ENCODE measurements at regions not wholly inside any gene's neighbourhood (a gene's known extent, or its start where the extent isn't known, plus 50 kb on each side); places are given as distances from the start of the nearest gene placed in this dataset.

DNA sequence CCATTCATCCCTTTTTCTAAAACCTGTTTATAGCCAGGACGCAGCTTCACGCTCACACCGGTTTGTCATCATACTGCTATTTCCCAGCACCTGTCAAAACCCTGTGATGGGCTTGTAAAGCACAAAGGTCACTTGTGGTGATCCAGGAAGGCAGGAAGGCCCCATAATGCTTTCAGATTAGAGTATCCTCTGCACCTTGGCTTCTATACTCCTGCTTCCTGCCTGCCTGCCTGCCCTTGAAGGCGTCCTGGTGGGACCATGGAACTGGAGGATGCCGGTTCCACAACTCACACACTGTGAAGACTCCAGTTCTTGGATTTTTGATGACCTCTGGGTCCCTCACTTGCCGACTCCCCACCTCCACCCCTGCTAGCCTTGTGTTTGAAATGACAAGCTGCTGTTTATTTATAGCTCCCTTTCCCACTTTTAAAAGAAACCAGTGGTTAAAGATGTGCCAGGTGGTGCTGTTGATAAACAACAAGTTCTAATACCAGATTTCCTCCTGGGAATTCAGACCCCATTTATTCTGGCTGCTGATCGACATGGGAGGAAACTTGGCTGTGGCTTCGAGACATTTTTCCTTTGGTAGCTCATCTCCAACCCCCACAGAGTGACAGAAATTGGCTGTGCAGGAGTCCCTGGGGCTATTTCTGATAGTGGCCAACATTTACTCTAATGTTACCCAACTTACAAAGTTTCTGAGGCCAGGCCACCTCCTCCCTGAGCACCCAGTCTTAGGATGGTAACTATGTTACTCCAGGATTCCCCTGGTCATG, 211.5 kb downstream of the KDR start:
- no peak for DNase-seq

DNA sequence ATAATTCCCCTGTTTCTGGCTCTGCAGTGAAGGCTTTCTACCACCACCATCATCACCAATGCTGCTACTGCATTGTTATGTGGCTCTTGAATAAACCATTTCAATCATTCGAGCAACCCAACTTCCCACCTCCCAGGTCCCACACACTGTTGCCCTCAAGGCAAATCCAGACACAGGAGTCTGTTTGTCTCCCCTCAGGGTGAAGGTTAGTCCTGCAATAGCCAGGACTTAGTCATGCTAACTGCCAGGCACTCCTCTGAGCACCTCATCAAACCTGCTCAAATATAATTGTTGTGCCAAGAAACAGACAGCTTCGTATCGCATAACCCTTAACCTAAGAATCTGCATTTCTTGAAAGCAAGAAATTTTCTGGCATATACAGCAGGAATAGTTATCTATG, 213.2 kb downstream of the KDR start:
- DNase-seq = peak; percentile 78

DNA sequence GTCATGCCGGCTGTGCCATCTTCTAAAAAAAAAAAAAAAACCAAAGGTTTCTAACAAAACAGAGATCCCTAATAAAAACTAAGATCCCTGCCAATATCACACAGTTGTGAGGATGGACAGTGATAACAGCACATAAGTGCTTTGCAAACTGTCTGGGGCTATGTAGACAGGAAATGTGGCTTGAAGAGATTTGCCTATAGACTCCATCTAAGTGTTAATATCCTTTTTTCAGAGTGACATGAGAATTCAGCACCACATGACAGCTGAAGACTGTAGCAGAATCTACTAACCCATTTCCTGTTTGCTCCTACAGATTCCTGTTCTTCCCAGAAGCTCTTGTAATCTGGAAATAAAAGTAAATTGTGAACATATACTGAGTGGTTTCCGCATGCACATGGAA, 215.4 kb downstream of the KDR start:
- no peak for DNase-seq

DNA sequence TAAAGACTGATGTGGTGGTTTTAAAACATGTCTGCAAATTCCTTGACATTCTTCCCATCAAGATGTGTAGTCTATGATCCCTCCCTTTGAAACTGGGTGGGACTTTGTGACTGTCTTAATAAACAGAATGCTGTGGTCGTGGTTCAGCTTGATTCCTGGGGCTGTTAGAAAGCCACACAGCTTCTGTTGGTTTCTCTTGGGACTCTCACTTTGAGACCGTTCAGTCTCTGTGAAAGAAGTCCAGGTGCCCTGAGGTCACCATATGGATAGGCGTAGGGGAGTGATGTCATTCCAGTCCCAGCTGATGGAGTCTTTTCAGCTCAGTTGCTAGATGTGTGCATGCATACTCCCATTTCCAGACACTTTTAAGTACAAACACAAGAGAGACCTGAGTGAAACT, 216.6 kb downstream of the KDR start:
- DNase-seq = no peak

DNA sequence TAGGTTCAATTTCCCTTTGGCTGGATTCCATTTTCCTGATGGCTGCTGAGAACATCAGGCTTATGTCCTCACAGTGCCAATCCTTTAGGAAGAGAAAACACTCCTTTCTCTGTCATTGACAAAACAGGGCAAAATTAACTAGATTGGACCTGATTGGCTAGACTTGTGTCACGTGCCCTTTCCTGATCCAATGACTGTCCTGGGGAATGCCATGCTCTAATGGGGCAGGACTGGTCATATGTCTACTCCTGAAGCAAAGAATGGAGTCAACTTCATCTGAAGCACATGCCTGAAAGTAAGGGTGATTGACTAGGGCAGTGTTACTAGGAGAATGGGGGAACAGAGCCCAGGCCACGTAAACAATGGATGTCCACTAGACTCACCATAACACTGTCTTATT, 220.4 kb downstream of the KDR start:
- DNase-seq = no peak

DNA sequence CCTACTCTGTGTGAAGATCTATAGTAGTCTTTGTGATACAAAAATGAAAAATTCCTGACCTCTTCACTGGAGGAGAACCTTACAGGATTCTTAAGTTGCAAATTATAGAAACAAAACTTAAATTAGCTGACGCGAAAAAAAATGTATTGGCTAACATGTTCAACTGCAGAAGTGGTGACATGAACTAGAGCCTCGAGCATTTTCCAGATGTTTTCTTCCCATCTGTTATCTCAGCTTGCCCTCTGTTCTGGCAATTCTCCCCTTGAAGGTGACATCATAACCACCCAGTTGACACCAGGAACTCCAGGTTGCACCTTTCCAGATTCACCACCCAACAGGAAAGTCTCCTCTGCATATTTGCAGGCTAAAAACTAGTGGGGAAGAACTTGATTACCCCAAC, 222.4 kb downstream of the KDR start:
- no peak for DNase-seq

DNA sequence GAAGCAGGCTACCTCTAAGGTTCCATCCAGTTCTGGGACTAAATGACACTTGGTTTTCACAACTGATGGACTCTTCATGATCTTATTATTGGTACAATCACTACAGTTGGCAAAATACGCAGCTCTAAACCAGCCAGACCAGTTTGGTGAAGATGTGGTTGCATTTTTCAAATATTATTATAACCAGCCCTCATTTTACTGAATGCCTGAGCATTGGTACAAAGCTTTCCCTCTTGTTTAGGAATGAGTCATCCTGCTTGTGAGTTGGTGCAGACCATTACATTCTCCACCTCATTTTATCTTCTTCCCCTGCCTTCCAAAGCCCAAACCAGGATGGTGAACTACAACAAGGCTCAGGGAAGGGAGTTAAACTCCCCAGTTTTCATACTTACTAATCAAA, 223.1 kb downstream of the KDR start:
- DNase-seq = no peak

DNA sequence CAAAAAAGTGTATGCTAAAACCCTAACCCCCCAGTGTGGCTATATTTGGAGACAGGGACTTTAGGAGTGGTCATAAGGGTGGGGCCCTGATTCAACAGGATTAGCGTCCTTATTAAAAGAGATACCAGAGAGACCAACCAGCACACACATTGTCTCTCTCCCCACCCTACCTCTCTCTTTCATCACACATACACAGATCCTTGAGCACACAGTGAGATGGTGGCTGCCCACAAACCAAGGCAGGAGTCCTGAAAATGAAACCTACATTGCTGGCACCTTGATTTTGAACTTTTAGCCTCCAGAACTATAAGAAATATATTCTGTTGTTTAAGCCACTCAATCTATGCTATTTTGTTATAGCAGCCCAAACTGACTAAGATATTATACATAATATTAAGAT, 224.2 kb downstream of the KDR start:
- DNase-seq = no peak

DNA sequence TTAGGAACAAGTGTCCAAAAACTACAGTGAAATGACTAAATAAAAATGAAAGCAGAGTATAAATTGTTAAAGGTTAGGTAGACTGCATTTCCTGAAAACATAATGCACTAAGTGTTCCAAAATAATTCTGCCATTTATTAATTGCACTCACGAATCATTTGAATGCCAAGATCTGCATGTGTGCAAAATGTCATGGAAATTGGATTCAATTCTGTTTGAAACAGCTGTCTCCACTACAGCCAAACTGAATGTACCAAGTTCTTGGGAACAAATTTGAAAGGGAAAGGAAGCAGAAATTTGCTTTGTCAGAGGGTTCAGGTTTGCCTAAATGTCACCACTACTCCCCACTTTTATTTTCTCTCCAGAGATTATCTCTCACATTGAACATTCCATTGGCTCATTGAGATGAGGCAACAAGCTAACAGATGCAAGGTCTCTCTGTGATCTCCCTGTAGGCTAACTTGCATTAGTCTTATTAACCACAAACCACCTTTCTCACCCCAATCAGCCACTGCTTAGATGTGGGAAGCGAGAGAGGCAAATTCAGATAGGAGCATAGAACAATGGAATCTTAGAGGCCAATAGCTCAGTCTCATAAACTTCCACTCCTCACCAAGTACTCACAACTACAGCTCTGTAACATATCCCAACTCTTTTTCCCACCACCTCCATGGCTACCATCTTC, 226.6 kb downstream of the KDR start:
- DNase-seq = no peak

DNA sequence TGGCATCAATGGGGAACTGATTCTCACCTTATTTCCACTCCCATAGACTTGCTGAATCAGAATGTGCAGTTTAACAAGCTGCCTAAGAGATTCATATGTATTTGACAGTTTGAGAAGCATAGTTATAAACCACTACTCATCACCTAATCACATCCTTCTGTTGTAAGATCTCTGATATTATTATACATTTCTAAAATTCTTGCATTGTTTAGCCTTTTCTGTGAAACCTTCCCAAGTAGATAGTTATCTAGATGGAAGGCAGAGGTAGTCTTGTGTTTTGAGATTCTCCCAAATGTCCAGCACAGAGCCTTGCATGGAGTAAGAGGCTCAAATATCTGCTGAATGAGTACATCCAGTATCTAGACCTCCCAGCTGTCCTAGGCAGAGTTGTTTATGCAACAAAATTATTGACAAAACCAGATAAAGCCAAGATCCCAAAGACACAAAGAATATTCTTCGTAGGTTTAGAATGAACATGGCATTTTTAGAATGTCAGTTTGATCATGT, 227.3 kb downstream of the KDR start:
- no peak for DNase-seq

DNA sequence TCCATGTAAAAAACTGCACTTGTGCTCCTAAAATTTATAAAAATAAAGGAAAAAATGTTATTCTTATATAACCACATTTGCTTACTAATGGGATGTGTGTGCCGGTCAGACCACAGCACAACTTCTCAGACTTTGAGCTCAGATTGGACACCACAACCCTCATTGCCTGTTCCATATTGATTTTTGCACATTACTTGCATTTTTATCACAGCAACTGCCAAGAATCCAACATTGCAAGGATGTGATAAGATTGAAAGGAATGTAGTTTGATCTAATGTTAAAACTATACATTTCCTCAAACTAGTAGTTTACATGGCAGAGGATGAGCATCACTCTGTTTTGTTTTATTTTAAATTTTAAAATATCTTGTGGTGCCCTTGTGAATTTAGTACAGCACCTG, 227.8 kb downstream of the KDR start:
- no peak for DNase-seq

DNA sequence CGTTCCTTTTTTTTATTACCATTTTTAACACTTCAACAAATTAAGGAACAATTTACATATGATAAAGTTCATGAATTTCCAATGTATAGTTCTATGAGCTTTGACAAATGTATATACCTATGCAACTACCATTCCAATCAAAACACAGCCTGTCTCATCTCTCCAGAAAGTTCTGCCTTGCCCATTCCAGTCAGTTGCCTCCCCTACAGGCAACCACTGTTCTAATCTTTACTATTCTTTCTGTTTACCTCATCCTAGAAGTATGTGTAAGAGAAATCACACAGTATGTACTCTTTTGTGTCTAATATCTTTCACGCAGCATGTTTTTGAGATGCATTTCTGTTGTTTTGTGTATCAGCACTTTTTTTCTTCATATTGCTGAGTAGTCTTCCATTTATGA, 224.9 kb downstream of the KIT start:
- no peak for DNase-seq

DNA sequence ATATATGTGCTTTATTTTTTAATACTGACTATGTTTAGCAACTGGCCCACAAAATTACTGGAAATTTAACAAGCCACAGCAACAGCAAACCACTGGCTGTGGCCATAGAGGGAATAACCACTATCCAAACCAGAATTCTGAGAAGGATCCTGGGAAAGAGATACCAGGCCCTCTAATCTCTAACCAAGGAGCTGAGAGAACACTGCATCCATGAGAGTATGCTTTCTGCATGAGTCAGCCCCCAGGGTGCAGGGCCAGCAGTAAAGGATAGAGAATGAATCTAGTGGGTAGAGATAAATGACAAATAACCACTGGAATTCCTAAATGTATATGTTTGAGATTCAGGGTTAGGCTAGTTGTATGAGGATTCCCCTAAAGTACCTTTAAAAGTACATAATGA, 221.8 kb downstream of the KIT start:
- peak; percentile 67 for DNase-seq

DNA sequence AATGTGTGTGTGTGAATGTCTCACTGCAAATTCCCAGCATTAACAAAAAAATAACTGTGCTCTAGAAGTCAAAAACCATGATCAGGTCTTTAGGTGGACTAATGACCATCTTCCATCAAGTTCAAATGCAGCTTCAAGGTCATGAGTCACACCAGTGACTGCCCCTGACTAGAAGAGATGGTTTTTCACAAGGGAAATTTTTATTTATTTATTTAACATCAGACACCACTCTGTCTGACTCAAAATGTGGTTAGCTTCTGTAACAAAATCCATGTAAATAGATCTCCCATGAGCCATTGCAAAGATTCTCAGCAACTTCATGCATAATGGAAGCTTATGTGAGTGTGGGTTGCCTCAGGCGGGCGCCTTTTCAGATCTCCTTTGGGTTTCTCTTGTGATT, 219.2 kb downstream of the KIT start:
- DNase-seq = no peak

DNA sequence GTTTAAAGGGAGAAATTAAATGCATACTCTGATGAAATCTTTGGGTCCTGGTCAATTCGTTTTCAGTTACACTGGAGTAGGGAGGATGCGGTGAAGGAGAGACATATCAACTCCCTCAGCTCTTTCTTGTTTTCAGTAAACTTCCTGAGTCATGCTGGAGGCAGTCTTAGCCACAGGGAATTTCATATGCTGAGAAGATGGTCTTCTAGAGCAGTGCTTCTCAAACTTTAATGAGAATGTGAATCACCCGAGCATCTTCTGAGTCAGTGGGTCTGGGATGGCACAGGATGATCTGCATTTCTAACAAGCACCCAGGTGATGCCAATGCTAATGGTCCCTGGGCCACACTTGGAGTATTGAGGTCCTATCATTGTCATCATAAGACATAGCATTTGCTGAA, 214.5 kb downstream of the KIT start:
- no peak for DNase-seq

DNA sequence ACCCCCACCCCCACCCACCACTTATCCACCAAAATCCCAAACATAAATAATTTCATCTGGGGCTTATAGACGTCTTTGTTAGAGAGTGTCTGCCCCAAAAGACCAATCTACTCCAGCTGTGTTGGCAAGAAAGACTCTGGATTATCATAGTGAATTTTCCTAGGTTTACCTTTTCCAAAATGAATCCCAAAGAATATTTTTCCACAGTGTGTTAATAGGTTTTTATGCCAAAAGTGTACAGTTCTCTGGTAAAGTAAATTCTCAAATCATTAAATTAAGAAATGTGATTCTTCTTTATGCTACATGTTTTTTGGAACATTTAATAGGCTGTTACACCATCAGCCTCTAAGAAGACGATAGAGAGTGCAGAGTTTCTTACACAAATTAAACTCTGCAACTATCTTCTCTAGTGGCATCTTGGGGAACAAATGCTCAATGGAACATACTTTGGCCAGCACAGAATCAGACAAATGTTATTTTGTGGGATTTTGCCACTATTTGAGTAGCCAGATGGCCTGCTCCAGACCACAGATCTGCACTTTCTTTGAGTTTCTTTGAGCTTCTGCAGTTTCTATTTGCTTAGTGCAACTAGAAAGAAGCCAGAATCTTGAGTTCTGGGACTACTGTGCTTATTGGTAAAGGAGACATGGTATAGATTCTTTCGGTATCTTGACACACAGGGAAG, 206.0 kb downstream of the KIT start:
- DNase-seq = no peak

DNA sequence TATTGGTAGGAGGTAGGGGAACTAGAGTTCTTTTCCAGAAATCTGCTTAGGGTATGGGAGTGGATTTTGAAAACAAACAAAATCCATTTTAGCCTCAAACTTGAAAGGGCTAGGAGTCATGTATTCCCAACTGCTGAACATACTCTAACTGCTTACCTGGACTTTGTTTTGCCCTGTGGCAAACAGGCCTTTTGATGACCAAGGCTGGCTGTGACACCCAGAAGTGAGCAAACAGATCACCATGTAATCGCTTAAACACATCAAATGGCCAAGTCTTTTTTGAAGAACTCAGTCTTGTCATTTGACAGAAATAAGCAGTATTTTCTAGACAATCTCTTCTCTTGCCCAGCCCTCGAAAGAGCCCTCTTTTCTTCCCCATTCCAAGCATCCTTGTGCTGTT, 203.4 kb downstream of the KIT start:
- no peak for DNase-seq

DNA sequence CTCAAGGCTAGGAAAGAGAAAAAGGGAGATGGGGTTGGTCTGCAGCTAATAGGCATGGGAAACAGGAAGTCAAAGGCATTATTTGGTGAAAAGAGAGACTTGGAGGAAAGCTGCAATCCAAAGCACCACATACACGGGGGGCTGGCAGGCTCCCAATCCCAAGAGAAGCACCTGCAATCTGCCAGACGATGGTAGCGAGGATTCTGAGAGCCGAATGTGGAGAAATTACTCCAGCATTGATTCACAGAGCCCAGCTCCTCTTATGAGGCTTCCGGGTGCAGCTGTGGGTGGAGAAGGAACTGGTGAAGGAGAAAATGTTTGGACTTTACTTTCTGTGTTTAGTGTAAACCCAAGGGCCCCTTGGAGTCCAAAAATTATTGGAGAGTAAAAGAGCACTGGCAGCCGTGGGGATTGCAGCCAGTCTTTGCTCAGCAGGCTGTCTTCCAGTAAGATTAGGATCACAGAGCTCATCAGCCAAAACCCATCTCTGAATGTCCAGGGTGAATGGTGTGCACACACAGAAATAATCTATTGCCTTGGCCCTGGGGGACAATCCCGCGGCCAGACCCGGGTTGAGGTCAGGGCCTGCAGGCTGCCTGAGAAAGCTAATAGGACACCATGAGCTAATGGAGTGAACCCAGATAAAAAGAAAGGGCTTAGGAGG, 197.6 kb downstream of the KIT start:
- DNase-seq = no peak

DNA sequence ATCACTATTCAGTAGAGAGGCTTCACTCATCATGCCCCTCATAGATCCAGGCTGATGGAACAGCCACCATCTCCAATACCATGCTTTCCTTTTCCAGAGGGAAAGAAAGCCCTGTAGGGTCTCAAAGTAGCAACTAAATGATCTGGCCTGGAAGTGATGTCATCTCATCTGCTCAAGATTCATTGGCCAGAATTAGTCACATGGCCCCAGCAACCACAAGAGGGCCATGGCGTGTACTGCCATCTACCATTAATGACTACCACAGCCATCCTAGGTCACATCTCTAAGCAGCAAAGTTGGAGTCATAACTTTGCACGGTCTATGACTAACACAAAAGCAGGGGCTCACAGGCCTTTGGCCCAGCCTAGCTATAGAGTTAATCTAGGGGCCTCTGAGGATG, 194.8 kb downstream of the KIT start:
- DNase-seq = no peak

DNA sequence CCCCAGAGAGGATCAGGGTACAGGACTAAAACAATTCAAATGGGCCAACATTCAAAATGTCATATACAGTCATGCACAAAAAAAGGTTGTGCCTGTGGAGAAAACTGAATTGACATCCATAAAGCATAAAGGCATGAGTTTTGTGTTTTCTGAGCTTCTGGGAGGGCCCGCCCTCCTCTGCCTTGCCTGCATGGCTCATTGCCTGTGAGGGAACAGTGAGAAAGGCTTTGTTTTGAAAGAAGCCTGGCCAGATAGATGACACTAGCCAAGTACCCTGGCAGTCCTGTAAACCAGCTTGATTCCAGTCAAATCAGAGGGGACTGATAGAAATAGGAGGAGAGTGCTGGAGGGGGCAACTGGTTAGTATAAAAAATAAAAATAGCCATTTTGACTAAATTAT, 194.3 kb downstream of the KIT start:
- DNase-seq = no peak

DNA sequence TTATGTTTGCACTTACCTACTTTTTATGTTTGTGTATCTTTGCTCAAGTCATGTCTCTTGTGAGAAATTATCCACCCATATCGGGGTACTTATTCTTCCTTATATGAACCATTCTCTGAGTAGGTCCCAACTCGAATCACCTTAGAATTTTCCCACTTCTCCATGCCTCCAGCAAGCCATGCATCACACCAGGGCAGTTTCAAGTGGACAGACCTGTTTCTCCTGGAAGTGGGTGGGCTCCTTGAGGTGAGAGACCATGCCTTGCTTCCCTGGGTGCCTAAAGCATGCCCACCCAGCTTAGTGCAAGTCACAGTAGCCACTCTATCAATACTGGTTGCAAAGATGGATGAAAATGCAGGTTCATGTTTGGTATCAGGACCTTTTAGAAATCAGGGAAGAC, 187.2 kb downstream of the KIT start:
- no peak for DNase-seq

DNA sequence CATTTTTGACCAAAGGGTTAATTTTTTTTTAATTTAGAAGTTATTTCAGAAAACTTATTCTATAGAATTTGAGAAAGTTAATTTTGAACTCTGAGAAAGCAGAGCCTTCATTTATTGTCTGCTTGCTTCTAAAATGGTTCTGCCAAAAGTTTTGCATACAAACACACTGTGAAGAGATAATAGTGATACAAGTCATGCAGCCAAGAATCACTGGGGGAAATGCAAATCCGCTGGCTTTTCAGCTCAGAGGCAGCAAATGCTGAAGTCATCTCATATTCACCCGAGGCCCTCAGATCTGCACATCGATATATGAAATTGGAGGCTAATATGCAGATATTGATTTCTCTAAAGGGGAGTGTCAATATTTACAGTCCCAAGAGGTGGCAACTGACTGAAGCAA, 186.2 kb downstream of the KIT start:
- DNase-seq = no peak

DNA sequence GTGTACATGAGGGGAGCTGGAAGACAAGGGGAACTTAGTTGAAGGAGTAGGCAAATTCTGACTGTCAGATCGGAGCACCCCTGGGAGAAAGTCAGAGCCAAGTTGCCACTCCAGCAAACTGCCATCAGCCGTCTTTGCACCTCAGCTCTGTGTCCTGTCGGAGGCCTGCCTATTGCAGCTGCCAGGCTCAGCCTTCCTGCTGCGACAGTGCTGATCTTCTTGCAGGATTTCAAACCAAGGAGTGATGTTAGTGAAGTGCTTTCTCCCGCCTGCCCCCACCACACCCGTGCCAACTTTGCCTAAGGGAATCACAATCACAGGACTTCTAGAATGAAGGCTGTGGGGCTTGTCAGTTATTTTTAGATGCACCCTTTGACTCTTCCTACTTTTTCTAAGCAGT, 185.3 kb downstream of the KIT start:
- DNase-seq = no peak

DNA sequence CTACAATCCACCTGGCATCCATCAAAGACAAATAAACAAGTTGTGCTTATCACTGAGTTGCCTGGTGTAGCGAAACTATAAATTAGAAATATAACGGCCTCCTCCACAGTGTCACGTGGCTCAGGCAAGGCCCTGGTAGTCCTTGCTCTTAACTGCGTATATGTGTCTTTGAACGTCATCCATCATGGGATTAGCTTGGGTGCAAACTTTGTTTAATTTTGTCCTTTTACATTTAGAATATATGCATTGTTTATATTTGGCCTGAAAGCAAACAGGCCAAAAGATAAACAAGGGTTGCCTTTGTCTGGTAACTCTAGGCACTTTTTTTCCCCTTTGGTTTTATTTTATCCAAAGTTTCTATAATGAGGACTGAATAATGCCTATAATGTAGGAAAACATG, 184.9 kb downstream of the KIT start:
- no peak for DNase-seq
